HepG2 (cell line): ENCODE measurements at regions not wholly inside any gene's neighbourhood (a gene's known extent, or its start where the extent isn't known, plus 50 kb on each side); places are given as distances from the start of the nearest gene placed in this dataset.

Source experiments
- ATAC-seq: fragments of 200-7000 bp; cut with Tn5 transposase; 3 replicates; pipeline ENCODE4 v1.9.1; 2020; ENCODE audit warnings: mild to moderate bottlenecking, moderate library complexity
- BruUV-seq: library from RNA; stranded (reverse); fragments of 400-500 nt; replicated peaks from 2 replicates; lab custom pipeline; 2021; lab: Mats Ljungman, UMichigan
- CTCF ChIA-PET: fragments of 300-600 bp; formaldehyde crosslinking; extraction: SDS; loops from one replicate; lab custom pipeline; 2021; ENCODE audit warnings: low total read pairs, inconsistent platforms, low intra/inter-chr PET ratio; lab: Yijun Ruan, JAX
- POLR2A ChIA-PET: fragments of 350-600 bp; sonication (Branson Sonifier 250); formaldehyde crosslinking; loops from one replicate; lab custom pipeline; 2020; ENCODE audit warnings: antibody characterized with exemption, inconsistent platforms; lab: Yijun Ruan, JAX
- DNase-seq: peaks from one replicate; pipeline ENCODE4 v3.0.0-alpha.2; 2015; ENCODE audit warnings: low spot score
- FAIRE-seq: peaks from 3 replicates; lab custom pipeline; 2011; peaks lifted over from hg19 to GRCh38; lab: Jason Lieb, UNC
- H2AFZ ChIP-seq: one replicate; pipeline ENCODE4 v1.6.1; 2011; ENCODE audit warnings: low read length, inconsistent platforms
- H3K27ac ChIP-seq: fragments of 300-600 bp; 3 replicates; pipeline ENCODE4 v1.8.0; 2011; ENCODE audit warnings: mixed run types, mild to moderate bottlenecking, mixed read lengths, low read length, inconsistent platforms; ENCODE audit not compliant: insufficient read depth; ENCODE audit errors: extremely low read length
- H3K27me3 ChIP-seq, 2 experiments: fragments of 200-600 bp in 1 of 2; 2 replicates in 1 of 2; 3 replicates in 1 of 2; pipeline versions ENCODE4 v1.6.0 to v1.8.0; 2011; ENCODE audit warnings: low read length in 2 of 2, mild to moderate bottlenecking in 2 of 2, moderate library complexity in 2 of 2, inconsistent platforms in 1 of 2; ENCODE audit not compliant: insufficient read depth in 2 of 2, control insufficient read depth in 1 of 2
- H3K36me3 ChIP-seq, 2 experiments: fragments of 200-600 bp in 1 of 2; replicated peaks in 1 of 2; 2 replicates in 1 of 2; 3 replicates in 1 of 2; pipeline versions ENCODE4 v1.5.1 to v1.8.0; 2011; ENCODE audit warnings: low read length in 2 of 2, inconsistent platforms in 1 of 2; ENCODE audit not compliant: insufficient read depth in 2 of 2, control insufficient read depth in 1 of 2
- H3K4me1 ChIP-seq: 2 replicates; pipeline ENCODE4 v1.5.1; 2012; ENCODE audit warnings: low read length, inconsistent platforms; ENCODE audit not compliant: insufficient read depth
- H3K4me2 ChIP-seq: 2 replicates; pipeline ENCODE4 v1.6.0; 2011; ENCODE audit warnings: low read depth, low read length, inconsistent platforms
- H3K4me3 ChIP-seq, 3 experiments: fragments of 200-600 bp in 1 of 3; sonication (generic), shearing (Covaris generic) in 1 of 3; replicated peaks in 1 of 3; 2 replicates each; pipeline ENCODE4 v1.5.1; 2011 to 2016; ENCODE audit warnings: low read length in 3 of 3, inconsistent platforms in 2 of 3, low read depth in 2 of 3, mild to moderate bottlenecking in 2 of 3, control low read depth in 1 of 3, mixed read lengths in 1 of 3; ENCODE audit not compliant: insufficient read depth in 1 of 3
- H3K79me2 ChIP-seq: one replicate; pipeline ENCODE4 v1.6.1; 2011; ENCODE audit warnings: low read length, inconsistent platforms; ENCODE audit not compliant: insufficient read depth
- H3K9ac ChIP-seq: 2 replicates; pipeline ENCODE4 v1.6.0; 2011; ENCODE audit warnings: mild to moderate bottlenecking, low read depth, low read length, inconsistent platforms; ENCODE audit not compliant: insufficient read depth
- H3K9me3 ChIP-seq: 2 replicates; pipeline ENCODE4 v1.5.1; 2012; ENCODE audit warnings: mild to moderate bottlenecking, low read length
- H4K20me1 ChIP-seq: 2 replicates; pipeline ENCODE4 v1.6.0; 2011; ENCODE audit warnings: inconsistent platforms, mild to moderate bottlenecking, low read length, moderate library complexity; ENCODE audit not compliant: insufficient read depth
- ATRX ChIP-seq: sonication (generic); formaldehyde crosslinking; IDR thresholded peaks from 2 replicates; pipeline ENCODE4 v1.4.0; 2020; ENCODE audit warnings: missing genetic modification reagents, borderline replicate concordance
- CSRNP2 ChIP-seq: sonication (generic); formaldehyde crosslinking; conservative IDR thresholded peaks from 2 replicates; pipeline ENCODE4 v1.8.0; 2022; ENCODE audit warnings: low read depth, missing genetic modification reagents
- GATAD2A ChIP-seq: IDR thresholded peaks from 2 replicates; pipeline ENCODE4 v1.6.1; 2016
- PRPF4 ChIP-seq: fragments of 200-400 bp; formaldehyde crosslinking; IDR thresholded peaks from 2 replicates; pipeline ENCODE4 v1.6.1; 2016; ENCODE audit warnings: low read length, low read depth; ENCODE audit not compliant: poor library complexity, severe bottlenecking
- ZNF704 ChIP-seq: sonication (generic); formaldehyde crosslinking; IDR thresholded peaks from 2 replicates; pipeline ENCODE4 v1.8.1; 2023; ENCODE audit warnings: mild to moderate bottlenecking, inconsistent platforms, moderate library complexity, missing genetic modification reagents, borderline replicate concordance
- WGBS: methylation state at CpG from one replicate; pipeline ENCODE4 v1.1.6; 2017; ENCODE audit warnings: low lambda C conversion rate; 5-methylcytosine and 5-hydroxymethylcytosine counted together
- in situ Hi-C: cut with HindIII; loops from 2 replicates; pipeline ENCODE4 v1.10.0; 2017; ENCODE audit warnings: low pct_unique_long_range_greater_than_20kb; ENCODE audit not compliant: extremely low pct_ligation_motif_present
- intact Hi-C: fragments of 100-400 bp; cut with micrococcal nuclease; formaldehyde crosslinking; loops from one replicate; pipeline ENCODE4 v1.10.0; 2022; ENCODE audit not compliant: unreplicated experiment

- TF ChIP-seq GATAD2A (CRISPR knock-in tag) (no peak), CSRNP2 (no peak), ATRX (CRISPR knock-in tag) (no peak), PRPF4 (no peak), ZNF704 (CRISPR knock-in tag) (no peak)
- no peak for DNase-seq
- no peaks in the 10 kb centered on the region for H3K4me1 ChIP-seq
- 32% methylated on average over 10 of the region's 10 CpGs for WGBS
- ChIA-PET POLR2A (no interaction called here), CTCF (no interaction called here)
- no peak overlapping the region for H3K4me2 ChIP-seq
- BruUV-seq = no TSS peak
- no peaks in the 10 kb centered on the region for H3K36me3 ChIP-seq
- ATAC-seq = no peak
- in situ Hi-C loops = no loop called here
- no peaks in the 10 kb centered on the region for H3K79me2 ChIP-seq
- H3K27me3 ChIP-seq = peaks cover 0 to 4% of the 10 kb centered on the region in 2 experiments; a peak in 1 of 5 replicates
- no peak for FAIRE-seq
- no peaks in the 10 kb centered on the region for H3K9me3 ChIP-seq
- no peak overlapping the region for H3K4me3 ChIP-seq
- no peak overlapping the region for H2AFZ ChIP-seq
- H3K9ac ChIP-seq = no peak overlapping the region
- H4K20me1 ChIP-seq = no peaks in the 10 kb centered on the region
- intact Hi-C loops = no loop called here
- H3K27ac ChIP-seq = no peak overlapping the region
Observed at GRCh38 chr3:130828948-130829947, 64.6 kb upstream of the ATP2C1 start.
